HG03060 (cell line): ENCODE measurements at regions not wholly inside any gene's neighbourhood (a gene's known extent, or its start where the extent isn't known, plus 50 kb on each side); places are given as distances from the start of the nearest gene placed in this dataset.

ENCODE experiments used
- ATAC-seq: cut with Tn5 transposase; IDR thresholded peaks from one replicate; pipeline ENCODE4 v1.9.1; 2021; ENCODE audit warnings: low read depth, moderate number of reproducible peaks; ENCODE audit not compliant: unreplicated experiment

DNA sequence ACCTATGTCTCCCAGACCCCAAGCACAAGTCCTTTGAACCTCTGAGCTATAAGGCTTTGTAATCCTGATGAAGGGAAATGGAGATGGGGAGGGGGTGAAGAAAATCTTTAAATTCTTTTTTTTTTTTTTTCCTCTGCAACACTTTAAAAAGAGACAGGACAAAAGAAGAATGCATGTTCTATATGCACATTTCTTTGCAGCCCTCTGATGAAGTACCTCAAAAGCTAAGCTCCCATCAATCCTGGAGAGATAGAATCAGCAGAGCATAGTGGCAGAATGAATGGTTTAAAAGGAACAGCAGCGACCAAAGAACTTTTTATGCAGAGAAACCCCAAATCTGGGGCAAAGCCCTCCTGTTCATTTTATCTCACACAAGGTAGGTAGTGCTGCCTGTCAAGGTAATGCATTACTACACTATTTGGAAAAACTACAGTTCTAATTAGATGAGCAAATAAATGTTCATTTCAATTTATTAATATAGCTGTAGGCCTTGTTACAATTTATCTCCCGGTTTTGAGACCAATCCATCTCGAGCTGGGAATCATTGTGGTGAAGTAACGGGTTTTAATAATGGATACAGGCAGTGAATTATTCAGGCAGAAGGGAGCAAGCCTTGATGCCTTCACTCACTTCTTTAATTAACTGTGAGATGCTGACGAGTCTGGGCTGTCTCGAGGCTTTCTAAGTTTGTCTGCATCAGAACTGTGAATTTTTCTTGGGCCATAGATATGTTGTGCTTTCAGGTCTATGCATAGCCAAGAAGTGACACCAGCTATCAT lies 173.5 kb upstream of the ZNF608 start:
- ATAC-seq = no peak

- peak; percentile 75 for ATAC-seq
Measured at GRCh38 chr5:124920909-124921666, 174.6 kb upstream of the ZNF608 start.

GRCh38 chr5:124921694-124922093 lies 175.3 kb upstream of the ZNF608 start:
- no peak for ATAC-seq

DNA sequence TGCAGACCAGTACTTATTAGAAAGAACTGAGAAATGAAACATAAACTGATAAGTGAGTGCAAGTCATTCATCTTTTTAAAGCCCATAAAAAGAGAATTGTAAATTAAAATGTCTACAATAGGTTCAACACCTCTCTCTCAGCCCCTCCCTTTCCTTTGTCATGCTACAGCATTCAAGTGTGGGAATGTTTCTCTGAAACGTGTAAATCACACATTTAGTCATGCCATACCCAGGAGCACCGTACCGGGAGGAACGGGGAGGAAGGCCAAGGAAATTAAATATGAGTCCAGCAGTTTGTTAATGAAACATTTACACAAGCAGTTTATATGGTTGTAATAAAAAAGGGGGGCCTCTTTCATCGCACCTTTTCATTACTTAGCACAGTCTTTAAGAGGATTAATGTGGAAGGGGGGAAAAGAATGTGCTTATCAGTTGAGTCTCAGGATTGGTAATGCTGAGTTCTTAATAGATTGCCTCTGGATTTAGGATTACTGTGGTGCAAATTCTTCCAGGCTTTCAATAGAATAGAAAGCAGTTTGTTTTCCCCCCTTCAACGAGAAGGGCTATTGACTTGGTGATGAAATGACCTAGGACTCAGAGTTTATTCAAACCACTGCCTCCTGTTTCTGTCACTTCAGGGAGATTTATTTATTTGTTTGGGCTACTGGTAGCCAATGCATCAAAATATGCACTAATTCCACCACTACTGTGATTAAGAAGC lies 176.0 kb upstream of the ZNF608 start:
- no peak for ATAC-seq

GRCh38 chr5:124923131-124923530 lies 176.7 kb upstream of the ZNF608 start:
- ATAC-seq = no peak

DNA sequence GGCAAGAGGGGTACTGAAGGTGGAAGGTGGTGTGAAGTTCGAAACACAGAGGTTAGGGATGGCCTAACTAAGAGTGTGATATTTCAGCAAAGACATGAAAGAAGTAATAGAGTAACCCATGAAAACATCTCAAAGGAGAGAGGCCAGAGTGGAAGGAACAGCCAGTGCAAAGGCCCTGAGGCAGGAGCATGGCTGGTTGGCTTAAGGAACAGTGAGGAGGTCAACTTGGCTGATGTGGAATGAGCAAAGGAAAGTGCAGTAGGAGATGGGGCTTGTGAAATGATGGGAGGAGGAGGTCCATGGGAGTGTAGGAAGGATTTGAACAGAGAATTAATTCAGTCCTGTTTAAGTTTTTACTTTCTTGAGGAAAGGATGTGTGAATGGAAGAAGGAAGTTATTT lies 178.3 kb upstream of the ZNF608 start:
- no peak for ATAC-seq

DNA sequence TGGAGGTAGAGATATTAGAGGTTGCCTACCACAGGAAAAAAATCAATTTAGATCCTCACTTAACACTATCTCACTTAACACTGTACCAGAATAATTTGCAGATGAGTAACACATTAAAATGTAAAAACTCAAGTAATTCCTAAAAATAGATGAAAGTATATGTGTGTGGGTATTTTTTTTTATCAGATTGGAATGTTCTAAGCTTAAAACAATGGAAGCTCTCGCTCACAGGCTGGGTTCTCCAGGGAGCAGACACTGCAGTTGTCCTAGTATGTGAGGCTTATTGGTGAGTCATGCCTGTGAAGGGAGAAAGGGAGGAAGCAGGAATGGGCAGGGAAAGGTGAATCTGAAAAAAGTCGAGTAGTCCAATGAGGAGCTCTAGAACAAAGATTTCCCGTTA lies 181.3 kb upstream of the ZNF608 start:
- ATAC-seq = no peak

DNA sequence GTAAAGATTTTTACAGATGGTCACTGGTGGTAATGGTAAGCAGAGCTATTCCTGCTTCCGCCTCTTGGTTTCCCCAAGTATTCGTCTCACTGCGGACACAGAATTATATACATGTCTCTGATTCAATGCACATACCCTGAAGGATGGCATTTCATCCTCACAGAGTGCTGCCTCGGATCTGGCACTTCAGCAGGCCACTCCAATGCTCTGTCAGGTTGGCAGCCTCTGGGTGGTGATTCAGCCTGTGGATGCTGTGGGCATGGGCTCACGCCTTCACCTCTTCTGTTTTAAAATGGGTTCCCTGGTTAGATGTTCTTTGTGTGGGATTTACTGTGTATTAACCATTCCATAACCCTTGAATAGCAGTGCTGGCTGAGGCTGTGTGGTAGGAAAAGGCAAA lies 182.6 kb upstream of the ZNF608 start:
- no peak for ATAC-seq

DNA sequence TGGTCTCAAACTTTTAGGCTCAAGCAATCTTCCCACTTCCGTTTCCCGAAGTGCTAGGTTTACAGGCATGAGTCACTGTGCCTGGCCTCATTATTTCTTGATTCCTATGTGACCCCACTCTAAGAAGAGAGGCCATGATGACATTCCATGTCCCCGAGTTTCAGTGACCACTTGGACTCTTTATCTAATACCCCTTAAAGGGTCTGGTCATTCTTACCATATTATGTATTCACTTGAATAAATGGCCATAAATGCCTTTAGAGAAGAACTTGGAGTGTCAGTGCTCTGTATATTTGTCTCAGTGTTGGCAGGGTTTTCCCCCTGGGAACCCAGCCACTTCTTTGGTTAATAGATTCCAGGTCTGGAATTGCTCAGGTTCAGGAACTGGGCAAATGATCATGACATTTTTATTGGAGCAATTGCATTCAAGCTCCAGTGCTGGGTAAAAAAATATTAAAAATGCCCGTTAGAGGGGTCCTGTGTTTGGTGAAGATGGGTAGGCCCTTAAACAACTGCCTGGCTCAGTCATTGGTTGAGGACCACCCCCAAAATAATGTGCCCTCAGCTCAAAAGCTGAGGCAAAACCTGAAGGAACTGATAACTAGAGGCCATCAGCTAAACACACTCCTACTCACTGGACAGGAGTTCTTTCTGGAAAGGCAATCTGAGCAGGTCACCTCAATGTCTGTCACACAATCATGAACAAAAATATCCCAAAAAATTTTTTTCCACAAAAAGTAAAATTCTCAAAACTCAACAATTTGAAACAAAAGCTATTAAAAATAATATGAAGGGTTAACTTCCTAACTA lies 186.6 kb upstream of the ZNF608 start:
- ATAC-seq = no peak

- ATAC-seq = peak; percentile 63
Measured at GRCh38 chr5:124935065-124935464, 188.6 kb upstream of the ZNF608 start.

DNA sequence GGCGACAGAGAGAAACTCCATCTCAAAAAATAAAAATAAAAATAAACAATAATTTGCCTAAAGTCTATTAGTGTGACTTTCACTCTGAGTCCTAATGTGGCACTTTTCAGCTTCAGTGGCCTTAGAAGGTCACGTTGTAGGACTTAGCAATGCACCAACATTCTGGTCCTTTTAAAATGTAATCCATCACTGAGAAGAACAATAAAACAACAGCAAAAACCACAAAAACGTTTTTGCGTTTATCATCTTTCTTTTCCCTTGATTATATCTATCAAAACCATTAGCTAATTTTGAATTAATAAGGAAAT lies 190.1 kb upstream of the ZNF608 start:
- peak; percentile 46 for ATAC-seq

DNA sequence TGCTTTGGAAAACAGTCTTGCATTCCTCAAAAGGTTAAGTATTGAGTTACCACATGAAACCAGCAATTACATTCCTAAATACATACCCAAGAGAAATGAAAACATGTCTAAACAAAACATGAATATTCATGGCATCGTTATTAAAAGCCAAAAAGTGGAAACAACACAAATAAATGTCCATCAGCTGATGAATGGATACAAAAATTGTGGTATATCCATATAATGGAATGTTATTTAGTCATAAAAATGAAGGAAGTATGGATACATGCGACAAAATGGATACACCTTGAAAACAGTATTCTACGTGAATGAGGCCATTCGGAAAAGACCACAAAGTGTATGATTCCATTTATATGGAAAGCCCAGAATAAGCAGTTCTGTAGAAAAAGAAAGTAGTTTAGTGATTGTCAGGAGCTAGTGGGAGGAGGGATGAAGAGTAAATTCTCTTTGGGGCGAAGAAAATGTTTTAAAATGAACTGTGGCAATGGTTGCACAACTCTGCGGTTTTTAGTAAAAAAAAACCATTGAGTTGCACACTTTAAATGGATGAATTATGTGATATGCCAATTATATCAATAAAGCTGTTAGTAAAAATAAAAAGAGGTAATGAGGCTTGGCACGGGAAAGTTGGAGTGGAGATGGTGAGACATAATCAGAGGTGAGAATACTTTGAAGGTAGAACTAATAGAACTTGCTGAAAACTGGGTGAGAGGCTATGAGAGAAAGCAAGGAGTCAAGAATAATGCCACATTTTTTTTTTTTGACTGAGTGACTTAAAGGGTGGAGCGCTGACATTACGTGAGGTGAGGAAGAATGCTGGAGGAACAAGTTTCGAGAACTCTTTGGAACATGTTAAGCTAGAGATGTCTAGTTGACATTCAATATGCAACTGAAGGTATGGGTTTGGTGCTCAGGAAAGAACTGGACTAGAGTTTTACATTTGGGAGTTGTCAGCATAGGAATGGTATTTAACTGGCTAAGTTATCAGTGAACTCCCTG lies 194.9 kb upstream of the ZNF608 start:
- ATAC-seq = no peak

GRCh38 chr5:124948062-124948753 lies 201.8 kb upstream of the ZNF608 start:
- no peak for ATAC-seq

- no peak for ATAC-seq
Measured at GRCh38 chr5:124948754-124949275, 202.4 kb upstream of the ZNF608 start.

GRCh38 chr5:124949862-124950261 lies 203.4 kb upstream of the ZNF608 start:
- ATAC-seq = no peak

- ATAC-seq = no peak
Measured at GRCh38 chr5:124951105-124951504, 204.7 kb upstream of the ZNF608 start.

DNA sequence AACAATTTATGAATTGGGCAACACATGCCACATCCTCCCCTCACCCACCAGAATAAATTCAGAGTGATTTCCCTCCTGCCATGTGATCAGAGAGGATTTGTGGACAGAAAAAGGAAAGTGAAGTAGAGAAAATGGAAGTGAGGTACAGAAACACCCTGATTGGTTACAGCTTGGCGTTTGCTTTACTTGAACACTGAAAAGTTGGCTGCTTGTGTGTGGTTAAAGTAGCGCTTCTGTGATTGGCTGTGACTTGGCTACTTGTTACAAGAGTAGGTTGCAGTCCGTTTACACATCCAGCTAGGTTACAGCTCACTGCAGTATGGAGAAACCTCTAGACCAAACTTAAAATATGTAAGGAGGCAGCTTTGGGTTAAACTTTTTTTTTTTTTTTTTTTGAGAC lies 205.2 kb upstream of the ZNF608 start:
- ATAC-seq = peak; percentile 48

- ATAC-seq = peak; percentile 88
Measured at GRCh38 chr5:124952079-124952478, 205.6 kb upstream of the ZNF608 start.

DNA sequence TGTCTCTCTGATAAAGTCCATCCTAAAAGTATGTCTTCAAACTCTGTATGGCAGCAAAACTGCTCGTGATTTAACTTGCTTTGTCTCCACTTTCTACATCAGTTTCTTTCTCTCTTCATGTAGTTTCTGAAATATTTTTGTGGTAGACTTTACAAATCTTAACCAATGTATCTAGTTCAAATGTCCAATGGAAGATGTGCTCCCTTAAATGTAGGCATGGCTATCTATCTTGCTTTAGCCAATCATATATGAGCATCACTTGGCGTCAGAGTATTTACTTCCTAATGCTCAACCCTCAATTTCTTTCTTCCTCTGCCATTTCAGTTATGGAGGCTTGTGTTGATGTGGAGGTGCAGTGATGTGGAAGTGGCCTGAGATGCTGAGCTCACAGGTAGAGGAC lies 206.1 kb upstream of the ZNF608 start:
- ATAC-seq = peak; percentile 22
